GM19324 (cell line): ENCODE measurements at regions not wholly inside any gene's neighbourhood (a gene's known extent, or its start where the extent isn't known, plus 50 kb on each side); places are given as distances from the start of the nearest gene placed in this dataset.

Experiments
- ATAC-seq: cut with Tn5 transposase; IDR thresholded peaks from one replicate; pipeline ENCODE4 v1.9.1; 2021; ENCODE audit warnings: mild to moderate bottlenecking, moderate library complexity; ENCODE audit not compliant: unreplicated experiment, low FRiP score

GRCh38 chr9:118273048-118273447 lies 568.8 kb downstream of the TLR4 start:
- ATAC-seq: no peak

- no peak for ATAC-seq
Measured at GRCh38 chr9:118276784-118277183, 572.6 kb downstream of the TLR4 start.

DNA sequence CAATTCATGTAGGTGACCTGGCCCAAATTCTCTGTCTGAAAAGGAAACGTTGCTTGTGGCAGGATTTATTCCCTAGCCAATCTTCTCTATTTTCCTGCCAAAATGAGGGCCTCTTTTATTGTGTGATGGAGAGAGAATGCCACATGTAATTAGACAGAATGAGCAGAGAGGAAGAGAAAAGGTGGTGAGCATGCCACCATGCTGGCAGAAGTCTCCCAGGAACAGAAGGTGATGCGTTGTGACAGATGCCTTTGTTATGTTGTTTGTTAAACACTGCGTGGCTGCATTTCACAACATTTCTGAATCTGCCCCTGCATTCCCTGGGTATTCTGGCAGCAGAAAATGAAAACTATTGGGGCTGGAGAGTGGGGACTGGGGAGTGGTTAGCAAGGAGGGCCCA lies 577.6 kb downstream of the TLR4 start:
- no peak for ATAC-seq

- no peak for ATAC-seq
Measured at GRCh38 chr9:118283488-118283887, 579.3 kb downstream of the TLR4 start.

DNA sequence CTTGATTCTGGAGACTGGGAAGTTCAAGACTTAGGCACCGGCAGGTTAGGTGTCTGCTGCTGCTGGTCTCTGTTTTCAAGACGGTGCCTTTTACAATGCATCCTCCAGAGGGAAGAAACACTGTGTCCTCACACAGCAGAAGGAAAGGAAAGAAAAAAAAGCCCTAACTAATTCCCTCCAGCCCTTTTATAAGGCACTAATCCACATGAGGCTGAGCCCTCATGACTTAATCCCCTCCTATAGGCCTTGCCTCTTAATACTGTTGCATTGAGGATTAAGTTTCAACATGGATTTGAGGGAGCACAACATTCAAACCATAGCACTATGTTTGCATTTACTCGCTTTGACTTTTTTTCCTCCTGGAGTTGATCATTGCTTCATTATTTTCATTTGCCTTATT lies 585.9 kb downstream of the TLR4 start:
- ATAC-seq: no peak

DNA sequence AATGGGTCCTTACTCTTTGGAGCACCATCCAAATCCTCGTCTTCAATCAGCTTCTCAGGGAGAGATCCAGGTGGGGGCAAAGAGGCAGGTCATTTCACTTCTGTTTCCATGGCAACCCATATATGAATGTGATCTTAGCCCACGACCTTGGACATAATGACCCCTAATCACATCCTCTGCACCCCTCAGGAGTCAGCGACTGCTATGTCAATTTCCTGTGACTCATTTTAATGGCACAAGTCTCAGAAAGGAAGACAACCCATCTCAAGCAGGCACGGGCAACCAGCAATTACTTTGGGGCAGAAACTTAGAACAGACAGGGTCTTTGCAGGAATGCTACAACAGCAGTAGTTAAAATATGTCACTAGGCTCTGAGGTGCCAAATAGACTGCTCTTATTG lies 591.2 kb downstream of the TLR4 start:
- ATAC-seq: no peak

GRCh38 chr9:118302721-118303120 lies 598.5 kb downstream of the TLR4 start:
- ATAC-seq: no peak

DNA sequence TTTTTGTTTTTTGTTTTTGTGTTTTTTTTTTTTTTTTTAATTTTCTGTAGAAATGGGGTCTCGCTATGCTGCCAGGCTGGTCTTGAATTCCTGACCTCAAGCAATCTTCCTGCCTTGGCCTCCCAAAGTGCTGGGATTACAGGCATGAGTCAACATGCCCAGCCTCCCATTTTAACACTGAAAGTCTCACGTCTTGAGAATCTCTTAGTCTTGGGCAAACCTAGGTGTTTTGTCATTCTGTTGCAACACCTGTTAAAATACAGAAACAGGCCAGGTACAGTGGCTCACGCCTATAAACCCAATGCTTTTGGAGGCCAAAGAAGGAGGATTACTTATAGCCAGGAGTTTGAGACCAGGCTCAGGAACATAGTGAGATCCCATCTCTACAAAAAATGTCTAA lies 599.0 kb downstream of the TLR4 start:
- ATAC-seq: no peak

- ATAC-seq: no peak
Measured at GRCh38 chr9:118305331-118305730, 601.1 kb downstream of the TLR4 start.

GRCh38 chr9:118306801-118307200 lies 602.6 kb downstream of the TLR4 start:
- ATAC-seq: no peak

GRCh38 chr9:118313965-118314364 lies 609.8 kb downstream of the TLR4 start:
- no peak for ATAC-seq

DNA sequence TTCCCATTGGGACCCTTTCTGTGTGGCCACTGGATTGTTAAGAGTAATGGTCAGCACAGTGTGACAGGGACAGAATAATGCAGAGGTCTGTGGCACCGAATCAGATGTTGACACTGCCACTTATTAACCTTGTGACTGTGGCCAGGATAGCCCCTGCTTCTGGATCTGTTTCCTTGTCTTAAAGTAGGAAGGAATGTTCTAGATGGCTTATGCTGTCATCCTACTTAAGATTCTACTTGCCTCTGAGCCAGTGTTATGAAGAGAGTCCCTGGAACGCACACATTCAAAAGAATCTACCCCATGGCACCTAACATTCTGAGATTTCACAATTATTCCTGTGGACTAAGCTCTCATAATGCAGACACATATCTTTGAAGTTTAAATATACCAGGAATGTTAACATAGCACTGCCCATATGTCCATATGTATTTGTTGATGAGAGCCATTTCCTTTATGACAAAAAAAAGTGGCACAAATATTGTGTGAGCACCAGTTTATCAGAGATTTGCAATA lies 612.7 kb downstream of the TLR4 start:
- no peak for ATAC-seq

DNA sequence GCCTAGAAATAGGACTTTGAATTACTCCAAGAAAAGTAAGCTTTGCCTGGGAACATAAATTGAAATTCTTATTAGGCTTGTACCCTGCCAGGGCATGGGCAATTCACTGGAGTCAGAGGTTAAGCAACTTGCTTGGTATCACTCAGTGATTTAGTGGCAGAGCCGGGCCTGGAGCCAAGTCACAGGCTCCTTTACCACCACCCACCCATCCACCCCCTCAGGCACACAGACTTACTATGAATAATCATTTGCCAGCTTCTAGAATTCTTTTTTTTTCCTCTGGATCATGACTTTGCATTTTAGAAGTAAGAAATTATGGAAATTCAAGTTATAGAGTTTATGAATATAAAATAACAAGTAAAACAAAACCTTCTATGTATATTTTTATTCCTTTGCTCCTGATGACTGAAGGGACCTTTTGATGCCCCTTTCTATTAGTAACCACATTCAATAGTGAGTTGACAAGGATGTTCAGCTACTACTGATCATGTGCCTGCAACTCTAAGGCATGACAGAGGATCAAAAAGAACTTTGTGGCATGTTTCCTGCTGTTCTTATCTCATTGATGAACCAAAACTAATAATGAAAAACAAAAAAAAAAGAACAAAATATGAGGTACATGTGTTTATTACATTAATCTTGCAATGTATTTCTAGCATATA lies 614.7 kb downstream of the TLR4 start:
- no peak for ATAC-seq

- no peak for ATAC-seq
Measured at GRCh38 chr9:118321788-118322187, 617.6 kb downstream of the TLR4 start.

DNA sequence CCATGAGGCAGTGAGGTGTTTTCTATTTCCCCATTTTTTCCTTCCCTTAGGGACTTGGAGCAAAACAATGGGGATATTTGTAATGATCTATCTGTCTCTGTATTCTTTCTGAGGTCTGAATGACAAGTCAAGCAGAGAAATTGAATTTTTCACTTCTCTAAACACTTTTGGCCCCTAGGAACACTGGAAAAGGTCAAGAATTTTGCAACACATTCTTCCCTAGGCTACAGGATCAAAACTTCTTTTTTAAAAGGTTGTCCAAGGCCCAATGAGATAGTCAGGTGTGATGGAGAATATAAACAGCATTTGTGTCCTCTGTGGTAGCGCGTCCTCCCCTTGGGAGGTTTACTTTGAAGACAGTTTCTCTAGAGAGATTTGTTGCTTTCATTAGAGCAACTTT lies 620.5 kb downstream of the TLR4 start:
- no peak for ATAC-seq

GRCh38 chr9:118325757-118326156 lies 621.6 kb downstream of the TLR4 start:
- no peak for ATAC-seq

GRCh38 chr9:118326326-118326725 lies 622.1 kb downstream of the TLR4 start:
- no peak for ATAC-seq

GRCh38 chr9:118330191-118330986 lies 626.2 kb downstream of the TLR4 start:
- no peak for ATAC-seq

GRCh38 chr9:118331622-118332045 lies 627.4 kb downstream of the TLR4 start:
- no peak for ATAC-seq

DNA sequence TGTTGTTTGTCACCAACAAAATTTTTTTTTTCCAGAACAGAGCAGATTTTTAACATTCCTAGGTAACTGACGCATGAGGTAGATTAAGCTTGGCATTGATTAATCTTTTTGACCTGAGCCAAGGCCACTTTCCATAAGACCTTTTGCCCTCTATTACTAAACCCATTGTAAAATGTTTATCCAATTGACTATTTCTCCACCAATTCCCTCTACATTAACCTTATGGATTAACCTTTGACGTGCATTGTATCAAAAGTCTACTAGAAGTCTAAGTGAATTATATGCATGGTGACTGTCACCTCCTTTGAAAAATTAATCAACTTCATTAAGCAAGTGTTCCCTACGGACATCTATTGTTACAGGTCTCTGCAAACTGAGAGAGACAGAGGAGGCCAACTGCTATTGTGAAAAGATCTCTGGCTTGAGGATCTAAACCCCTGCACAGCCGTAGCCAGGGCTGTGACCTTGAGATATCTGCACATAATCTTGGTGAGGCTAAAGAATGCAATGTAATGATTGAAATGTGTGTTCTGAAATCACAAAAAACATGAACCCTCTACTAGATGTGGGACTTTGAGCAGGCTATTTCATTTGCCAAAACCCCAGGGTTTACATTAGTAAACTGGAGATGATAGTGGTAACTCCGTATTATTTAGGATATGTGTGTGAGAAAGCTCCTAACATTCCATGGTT lies 632.2 kb downstream of the TLR4 start:
- no peak for ATAC-seq

DNA sequence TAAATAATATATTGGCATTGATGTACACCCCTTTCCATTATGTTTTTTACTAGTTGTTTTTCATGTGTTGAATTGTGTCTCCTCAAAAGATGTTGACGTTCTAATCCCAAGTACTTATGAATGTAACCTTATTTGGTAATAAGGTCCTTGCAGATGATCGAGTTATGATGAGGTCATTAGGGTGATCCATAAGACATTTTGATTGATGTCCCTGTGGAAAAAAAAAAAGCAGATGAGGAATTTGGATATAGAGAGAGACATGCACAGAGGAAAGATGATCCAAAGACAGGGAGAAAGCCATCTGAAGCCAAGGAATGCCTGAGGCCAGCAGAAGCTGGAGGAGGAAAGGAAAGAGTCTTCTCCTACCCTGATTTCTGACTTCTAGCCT lies 632.7 kb downstream of the TLR4 start:
- no peak for ATAC-seq
